SK-MEL-5 (cell line): ENCODE measurements at regions not wholly inside any gene's neighbourhood (a gene's known extent, or its start where the extent isn't known, plus 50 kb on each side); places are given as distances from the start of the nearest gene placed in this dataset.
"Not testable (repeated sequence)": the region's sequence is repeated elsewhere in the genome, so short reads cannot be mapped to it uniquely, and the experiment has no call there.

Experiments used
- DNase-seq: peaks from one replicate; pipeline ENCODE4 v3.0.0-alpha.2; 2016; ENCODE audit warnings: low read depth, low spot score
- in situ Hi-C: cut with HindIII; loops from 2 replicates; pipeline ENCODE4 v1.10.0; 2016; ENCODE audit warnings: low sequenced_read_pairs, high pct_unique_total_duplicates, low pct_unique_long_range_greater_than_20kb

GRCh38 chr5:105163547-105163946 lies 1601.0 kb upstream of the NUDT12 start:
- no peak for DNase-seq
- in situ Hi-C loops, result no loop called here

DNA sequence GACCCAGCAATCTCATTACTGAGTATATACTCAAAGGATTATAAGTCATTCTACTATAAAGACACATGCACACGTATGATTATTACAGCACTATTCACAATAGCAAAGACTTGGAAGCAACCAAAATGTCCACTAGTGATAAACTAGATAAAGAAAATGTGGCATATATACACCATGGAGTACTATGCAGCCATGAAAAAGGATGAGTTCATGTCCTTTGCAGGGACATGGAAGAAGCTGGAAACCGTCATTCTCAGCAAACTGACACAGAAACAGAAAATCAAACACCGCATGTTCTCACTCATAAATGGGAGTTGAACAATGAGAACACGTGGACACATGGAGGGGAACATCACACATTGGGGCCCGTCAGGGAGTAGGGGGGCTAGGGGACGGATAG lies 1600.0 kb upstream of the NUDT12 start:
- DNase-seq, in situ Hi-C loops: not testable (repeated sequence)

- DNase-seq, result no peak
- in situ Hi-C loops, result no loop called here
Measured at GRCh38 chr5:105158526-105158925, 1595.9 kb upstream of the NUDT12 start.

DNA sequence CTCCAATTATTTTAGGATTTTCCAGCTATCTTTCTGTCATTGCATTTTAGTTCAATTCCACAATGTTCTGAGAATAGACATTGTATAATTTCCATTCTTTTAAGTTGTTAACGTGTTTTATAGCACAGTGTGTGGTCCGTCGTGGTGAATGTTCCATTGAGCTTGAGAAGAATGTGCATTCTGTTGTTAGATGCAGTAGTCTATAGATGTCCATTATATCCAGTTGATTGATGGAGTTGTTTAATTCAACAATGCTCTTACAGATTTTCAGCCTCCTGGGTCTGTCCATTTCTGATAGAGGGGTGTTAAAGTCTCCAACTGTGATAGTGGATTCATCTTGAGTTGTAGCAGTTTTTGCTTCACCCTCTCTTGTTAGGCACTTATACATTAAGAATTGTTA lies 1587.7 kb upstream of the NUDT12 start:
- in situ Hi-C loops, result no loop called here
- DNase-seq, result no peak

DNA sequence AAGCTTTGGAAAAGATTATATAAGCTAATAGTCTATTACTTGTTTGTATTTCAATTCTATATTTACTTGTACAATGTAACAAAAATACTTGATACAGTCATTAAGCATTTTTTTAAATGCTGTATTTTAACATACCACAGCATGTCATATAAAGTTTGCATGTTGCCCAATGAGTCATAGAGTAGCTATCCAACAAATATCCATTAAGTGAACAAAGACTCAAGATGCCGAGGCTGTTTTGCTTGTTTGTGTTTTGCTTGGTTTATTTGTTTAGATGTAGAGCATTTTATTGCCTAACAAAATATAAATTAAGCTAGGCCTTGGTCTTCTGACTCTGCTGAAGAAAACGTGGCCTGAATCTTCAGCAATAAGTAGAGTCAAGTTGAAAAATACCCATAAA lies 1584.3 kb upstream of the NUDT12 start:
- no peak for DNase-seq
- in situ Hi-C loops, result no loop called here

DNA sequence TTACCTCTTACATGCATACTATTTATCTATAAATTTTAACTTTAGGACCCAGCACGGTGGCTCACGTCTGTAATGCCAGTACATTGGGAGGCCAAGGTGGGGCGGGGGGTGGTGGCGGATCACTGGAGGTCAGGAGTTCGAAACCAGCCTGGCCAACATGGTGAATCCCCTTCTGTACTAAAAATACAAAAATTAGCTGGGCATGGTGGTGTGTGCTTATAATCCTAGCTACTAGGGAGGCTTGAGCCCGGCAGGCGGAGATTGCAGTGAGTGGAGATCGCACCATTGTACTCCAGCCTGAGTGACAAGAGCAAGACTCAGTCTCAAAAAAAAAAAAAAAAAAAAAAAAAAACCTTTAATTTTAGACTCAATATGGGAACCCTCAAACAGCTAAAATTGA lies 1582.6 kb upstream of the NUDT12 start:
- DNase-seq, result no peak
- in situ Hi-C loops, result no loop called here

DNA sequence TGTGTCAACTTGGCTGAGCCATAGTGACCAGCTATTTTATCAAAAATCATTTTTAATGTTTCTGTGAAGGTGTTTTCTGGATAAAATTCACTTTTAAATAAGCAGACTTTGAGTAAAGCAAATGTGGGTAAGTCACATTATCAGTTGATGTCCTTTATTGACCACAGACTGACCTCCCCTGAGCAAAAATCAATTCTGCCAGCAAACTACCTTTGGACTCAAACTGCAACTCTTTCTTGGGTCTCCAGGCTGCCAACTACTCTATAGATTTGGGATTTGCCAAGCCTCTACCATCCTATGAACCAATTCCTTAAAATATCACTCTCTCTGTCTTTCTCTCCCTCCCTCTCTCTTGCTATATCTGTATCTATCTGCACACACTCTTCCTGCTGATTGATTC lies 1571.7 kb upstream of the NUDT12 start:
- in situ Hi-C loops, result no loop called here
- no peak for DNase-seq

DNA sequence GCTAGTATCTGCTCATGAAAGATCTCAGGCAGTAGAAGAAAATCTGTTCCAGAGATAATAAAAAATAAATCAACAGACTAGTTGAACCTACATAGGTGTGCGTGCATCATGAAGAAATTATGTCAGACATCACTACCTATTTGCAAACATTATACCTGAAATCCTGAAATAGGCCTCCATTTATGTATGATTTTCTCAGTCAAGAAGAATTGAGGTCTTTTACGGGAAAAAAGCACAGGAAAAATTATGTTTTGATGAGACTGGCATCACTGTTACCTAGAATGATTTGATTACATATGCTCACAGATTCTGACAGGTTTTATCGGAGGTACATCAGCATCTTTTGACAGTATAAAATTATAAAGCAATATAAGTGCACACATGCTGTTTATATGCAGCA lies 1570.5 kb upstream of the NUDT12 start:
- in situ Hi-C loops, result no loop called here
- no peak for DNase-seq

- in situ Hi-C loops, result no loop called here
- no peak for DNase-seq
Measured at GRCh38 chr5:105132581-105132980, 1570.0 kb upstream of the NUDT12 start.

GRCh38 chr5:105131045-105131444 lies 1568.5 kb upstream of the NUDT12 start:
- in situ Hi-C loops, result no loop called here
- DNase-seq, result no peak

DNA sequence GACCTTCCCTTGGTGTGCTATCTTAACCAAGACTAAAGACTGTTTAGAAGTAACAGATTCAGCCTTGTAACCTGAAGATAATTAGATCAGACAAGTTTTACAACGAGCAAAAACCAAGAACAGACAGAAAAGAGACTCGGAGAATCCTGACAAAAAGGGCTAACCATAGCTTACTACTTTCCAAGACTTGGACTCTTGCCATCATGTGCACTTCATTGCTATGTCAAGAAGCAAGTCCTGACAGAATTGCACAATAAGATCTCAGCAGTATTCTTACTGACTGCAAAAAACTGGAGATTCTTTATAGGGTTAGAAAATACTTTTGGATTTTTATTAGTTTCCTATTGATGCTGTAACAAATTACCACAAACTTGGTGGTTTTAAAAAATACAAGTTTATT lies 1539.0 kb upstream of the NUDT12 start:
- no peak for DNase-seq

DNA sequence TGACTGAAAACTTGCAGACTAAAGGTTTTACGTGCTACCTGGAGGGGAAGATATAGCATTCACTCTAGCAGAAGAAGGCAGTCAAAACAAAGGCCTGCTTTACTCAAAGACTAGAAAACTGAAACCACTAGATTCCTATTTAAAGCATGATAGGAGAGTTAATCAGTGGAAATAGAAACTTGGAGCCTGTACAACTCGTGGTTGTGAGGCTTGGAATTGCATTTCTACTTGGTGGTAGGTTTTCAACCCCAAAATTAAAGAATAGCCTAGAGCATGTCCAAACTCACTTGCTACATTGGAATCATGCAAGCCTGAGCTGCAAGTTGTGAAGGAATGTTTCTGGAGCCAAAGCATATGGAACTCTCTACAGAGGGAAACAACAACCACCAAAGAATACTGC lies 1526.4 kb upstream of the NUDT12 start:
- in situ Hi-C loops, result no loop called here
- DNase-seq, result no peak

More for the DNA sequence above, 1539.0 kb upstream of the NUDT12 start:
- in situ Hi-C loops, result no loop called here

DNA sequence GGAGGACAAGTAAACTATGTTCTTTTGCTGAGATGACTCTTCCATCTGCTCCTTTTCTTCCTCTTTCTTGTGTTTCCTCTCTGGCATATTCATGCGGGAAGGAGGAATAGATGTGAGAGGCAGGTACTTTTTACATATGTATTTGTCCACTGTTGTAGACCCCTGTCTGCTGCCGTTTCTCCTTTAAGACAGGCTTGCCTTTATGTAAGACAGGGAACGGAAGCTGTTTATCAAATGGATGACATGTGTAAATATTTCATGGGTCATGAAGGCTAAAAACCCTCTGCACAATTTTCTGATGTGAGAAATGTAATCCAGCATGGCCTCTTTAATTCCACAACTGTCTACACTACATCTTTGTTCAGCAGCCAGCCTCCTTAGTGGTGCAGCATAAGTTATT lies 1525.5 kb upstream of the NUDT12 start:
- in situ Hi-C loops, result no loop called here
- DNase-seq, result no peak

DNA sequence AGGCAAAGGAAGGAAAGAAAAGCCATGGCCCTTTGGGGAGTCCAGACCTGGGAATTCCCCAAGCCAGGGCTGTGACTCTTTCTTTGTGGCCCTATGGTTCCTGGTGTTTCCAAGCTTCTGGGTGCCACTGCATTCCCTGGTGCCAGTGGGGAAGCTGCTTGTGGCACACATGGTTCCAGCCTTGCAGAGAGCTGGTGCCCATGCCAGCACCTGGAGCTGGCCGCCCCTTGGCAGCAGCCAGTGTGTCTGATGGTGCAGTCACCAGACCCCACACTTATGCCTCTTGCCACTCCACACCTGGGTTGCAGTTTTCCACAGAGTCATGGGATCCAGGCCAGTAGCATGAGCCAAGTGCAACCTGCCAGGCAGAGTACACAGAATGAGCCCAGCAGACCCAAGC lies 1495.3 kb upstream of the NUDT12 start:
- no peak for DNase-seq
- in situ Hi-C loops, result no loop called here

DNA sequence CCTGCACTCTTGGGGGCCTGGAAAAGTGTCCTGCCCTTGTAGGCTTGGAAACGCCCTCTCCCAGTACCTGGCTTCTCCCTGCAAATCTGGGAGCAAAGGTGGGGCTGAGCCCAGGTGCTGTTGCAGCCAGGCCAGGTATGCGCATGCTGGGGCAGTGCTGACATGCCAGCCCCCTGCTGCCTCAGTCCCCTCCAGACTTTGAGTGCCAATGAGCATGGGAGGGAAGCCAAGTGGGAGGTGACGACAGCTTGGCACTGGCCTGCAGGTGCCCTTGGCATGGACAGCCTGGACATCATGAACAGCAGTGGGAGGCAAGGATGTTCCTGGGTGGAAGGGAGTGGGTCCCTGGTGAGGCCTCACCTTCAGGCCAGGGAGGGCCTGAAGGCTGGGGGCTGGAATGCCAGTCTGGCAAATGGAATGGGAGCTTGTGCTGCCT lies 1494.4 kb upstream of the NUDT12 start:
- in situ Hi-C loops, result no loop called here
- DNase-seq, result no peak

GRCh38 chr5:105054406-105054805 lies 1491.8 kb upstream of the NUDT12 start:
- in situ Hi-C loops, result no loop called here
- no peak for DNase-seq

- in situ Hi-C loops, result no loop called here
- no peak for DNase-seq
Measured at GRCh38 chr5:105042623-105043022, 1480.0 kb upstream of the NUDT12 start.

DNA sequence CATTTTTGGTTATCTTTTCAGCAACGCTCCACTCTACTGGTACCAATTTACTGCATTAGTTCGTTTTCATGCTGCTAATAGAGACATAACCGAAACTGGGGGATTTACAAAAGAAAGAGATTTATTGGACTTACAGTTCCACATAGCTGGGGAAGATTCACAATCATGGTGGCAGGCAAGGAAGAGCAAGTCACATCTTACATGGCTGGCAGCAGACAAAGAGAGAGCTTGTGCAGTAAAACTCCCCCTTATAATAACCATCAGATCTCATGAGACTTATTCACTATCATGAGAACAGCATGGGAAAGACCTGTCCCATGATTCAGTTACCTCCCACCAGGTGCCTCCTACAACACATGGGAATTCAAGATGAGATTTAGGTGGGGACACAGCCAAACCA lies 1474.2 kb upstream of the NUDT12 start:
- DNase-seq, in situ Hi-C loops: not testable (repeated sequence)

- in situ Hi-C loops, result no loop called here
- DNase-seq, result no peak
Measured at GRCh38 chr5:105034401-105034763, 1471.8 kb upstream of the NUDT12 start.

DNA sequence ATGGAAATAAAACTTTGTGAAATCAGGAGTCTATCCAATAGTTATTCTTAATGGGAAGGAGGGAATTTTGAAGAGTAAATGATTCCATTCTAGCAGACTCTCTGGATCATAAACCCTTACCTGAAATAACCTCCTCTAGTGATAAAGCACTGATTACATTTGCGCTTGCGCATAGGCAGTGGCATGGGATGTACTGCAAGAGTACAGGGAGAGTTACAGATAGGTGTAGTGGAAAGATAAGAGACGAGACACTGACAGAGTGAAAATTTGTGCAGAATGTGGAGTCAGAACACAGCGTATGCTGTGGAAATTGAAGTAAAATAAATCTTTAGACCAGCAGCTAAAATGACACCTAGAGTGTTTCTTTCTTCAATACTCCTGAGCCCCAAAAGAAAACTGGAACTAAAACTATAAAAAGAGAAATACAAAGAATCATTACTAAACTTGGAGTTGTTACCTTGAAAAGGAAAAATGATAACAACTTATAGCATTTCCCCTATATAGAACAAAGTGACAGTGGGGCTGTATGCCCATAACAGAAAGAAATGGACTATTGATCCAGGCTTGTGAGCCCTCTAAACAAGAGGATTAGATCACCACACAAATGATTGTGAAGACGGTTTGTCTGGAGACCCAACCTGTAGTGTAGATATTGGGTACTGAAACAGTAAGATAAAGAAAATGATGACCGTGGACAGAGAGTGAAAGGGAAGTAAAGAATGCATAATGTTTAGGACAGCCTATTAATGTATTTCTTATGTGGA lies 1471.2 kb upstream of the NUDT12 start:
- no peak for DNase-seq
- in situ Hi-C loops, result no loop called here
